ENCODE measurements at regions not wholly inside any gene's neighbourhood (a gene's known extent, or its start where the extent isn't known, plus 50 kb on each side); places are given as distances from the start of the nearest gene placed in this dataset.

- no peak for TF ChIP-seq JUND (IDR thresholded peaks at IDR 0.05; ENCODE audit: low read depth)
- peak in 1 of 2 experiments; percentile 5 for DNase-seq (ENCODE audit: low read depth in 1 of 2, low spot score in 1 of 2)
Measured at GRCh38 chr2:78546843-78547242, 478.7 kb upstream of the REG3G start.

DNA sequence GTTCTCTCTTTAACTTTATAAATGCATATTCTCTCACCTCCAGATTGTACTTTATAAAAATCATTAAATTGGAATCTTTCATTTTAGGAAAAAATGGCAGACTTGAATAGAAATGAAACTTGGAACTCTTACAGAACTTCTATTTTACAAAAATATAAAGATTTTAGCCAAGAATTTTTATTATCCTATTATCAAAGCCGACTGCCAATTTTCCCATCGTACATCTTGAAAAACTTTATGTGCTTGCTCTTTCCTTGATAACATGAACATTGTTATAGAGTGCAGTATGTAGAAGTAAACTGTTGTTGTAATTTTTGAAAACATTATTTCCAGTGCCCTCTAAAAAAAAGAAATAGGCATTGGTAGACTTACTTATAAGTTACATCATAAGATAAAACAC, 475.7 kb upstream of the REG3G start:
- no peak for TF ChIP-seq JUND (IDR thresholded peaks at IDR 0.05; ENCODE audit: low read depth)
- DNase-seq (ENCODE audit: low read depth in 1 of 2, low spot score in 1 of 2), result no peak
- in situ Hi-C loops (cut with HindIII; ENCODE audit: low pct_unique_long_range_greater_than_20kb, low sequenced_read_pairs), result no loop called here

More at GRCh38 chr2:78546843-78547242, 478.7 kb upstream of the REG3G start:
- in situ Hi-C loops (cut with HindIII; ENCODE audit: low pct_unique_long_range_greater_than_20kb, low sequenced_read_pairs), result no loop called here

DNA sequence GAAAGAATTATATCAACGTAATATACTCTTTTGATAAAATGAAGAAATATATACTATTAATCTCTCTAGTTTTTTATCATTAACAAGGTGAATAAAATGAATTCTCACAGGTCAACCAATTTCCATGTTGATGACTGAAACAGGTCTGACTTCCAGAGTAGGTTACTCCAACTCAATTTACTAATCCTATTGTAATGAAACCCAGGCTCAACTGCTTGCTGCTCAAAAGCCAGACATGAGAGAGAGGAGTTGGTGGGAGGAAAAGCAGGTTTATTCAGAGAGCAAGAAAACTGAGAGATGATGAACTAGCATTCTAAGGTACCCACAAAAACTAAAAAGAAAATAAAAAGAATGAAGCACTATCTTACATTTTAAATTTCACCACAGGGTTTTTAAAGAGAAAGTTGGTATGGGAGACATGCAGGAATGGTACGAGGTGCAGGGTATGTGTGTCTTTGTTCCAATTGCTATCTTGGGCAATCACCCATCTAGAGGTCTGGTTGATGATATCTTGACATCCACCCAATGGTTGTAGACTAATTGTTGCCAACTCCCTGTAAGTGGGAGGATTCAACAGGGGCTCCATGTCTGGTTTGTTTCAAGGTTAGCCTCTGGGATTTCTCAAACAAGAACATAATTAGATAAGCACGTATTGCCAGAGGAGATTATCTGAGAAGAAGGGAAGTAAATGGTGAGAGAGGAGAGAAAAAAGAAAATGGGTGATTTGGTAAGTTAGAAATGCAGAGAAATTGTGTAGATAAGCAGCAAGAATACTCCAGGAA, 471.4 kb upstream of the REG3G start:
- no peak for DNase-seq (ENCODE audit: low read depth in 1 of 2, low spot score in 1 of 2)
- TF ChIP-seq JUND (IDR thresholded peaks at IDR 0.05; ENCODE audit: low read depth), result no peak
- in situ Hi-C loops (cut with HindIII; ENCODE audit: low pct_unique_long_range_greater_than_20kb, low sequenced_read_pairs), result no loop called here

DNA sequence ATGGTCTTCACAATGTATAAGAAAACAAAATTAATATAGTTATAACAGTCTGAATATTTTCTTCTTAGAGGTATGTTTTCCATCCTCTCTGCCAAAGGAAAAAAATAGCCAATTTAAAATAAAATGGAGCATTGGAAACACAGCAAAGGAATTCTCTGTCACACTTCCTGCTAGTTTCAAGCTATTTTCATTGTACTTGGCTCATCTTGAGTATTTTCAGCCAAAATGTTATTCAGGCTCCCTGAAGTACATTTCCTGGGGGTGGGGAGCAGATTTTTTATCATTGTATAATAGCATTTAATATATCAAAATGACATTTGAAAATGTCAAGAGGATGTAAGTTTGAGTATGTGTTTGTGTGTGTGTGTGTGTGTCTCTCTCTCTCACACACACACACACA, 463.6 kb upstream of the REG3G start:
- in situ Hi-C loops (cut with HindIII; ENCODE audit: low pct_unique_long_range_greater_than_20kb, low sequenced_read_pairs), result no loop called here
- TF ChIP-seq JUND (IDR thresholded peaks at IDR 0.05; ENCODE audit: low read depth), result no peak
- DNase-seq (ENCODE audit: low read depth in 1 of 2, low spot score in 1 of 2), result no peak

DNA sequence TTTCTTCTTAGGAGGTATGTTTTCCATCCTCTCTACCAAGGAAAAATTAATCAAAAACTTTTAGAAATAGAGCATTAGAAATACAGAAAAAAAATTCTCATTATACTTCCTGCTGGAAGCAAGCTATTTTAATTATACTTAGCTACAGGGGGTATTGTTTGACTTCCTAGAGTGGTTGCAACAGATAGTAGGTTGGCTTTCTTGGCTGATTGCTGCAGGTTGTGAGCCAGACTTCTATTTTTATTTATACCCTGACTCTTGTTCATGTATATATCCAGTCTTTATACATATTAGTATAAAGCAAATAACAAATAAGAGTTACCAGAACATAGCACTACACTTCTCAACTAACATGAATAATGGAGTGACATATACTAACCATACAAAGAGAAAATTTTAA, 460.8 kb upstream of the REG3G start:
- in situ Hi-C loops (cut with HindIII; ENCODE audit: low pct_unique_long_range_greater_than_20kb, low sequenced_read_pairs), result no loop called here
- no peak for DNase-seq (ENCODE audit: low read depth in 1 of 2, low spot score in 1 of 2)
- TF ChIP-seq JUND (IDR thresholded peaks at IDR 0.05; ENCODE audit: low read depth), result no peak

- in situ Hi-C loops (cut with HindIII; ENCODE audit: low pct_unique_long_range_greater_than_20kb, low sequenced_read_pairs), result no loop called here
- TF ChIP-seq JUND (IDR thresholded peaks at IDR 0.05; ENCODE audit: low read depth), result no peak
Measured at GRCh38 chr2:78568782-78569373, 456.6 kb upstream of the REG3G start.

DNA sequence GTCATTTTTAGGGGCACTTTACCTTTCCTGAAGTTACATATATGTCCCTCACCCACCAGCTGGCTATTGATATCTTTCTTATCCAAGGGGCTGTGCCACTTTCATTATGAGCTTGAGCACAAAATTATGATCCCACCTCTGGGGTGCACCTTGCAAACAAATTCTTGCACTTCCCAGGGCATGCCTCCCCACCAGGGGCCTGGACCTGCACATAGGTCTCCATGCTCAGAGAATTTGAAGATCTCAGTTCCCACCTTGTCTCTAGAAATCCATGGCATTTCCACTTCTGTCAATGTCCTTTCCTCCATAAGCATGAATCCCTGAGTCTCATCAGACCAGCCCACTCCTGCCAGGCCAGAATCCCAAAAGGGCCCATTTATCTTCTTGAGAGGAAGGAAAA, 449.1 kb upstream of the REG3G start:
- in situ Hi-C loops (cut with HindIII; ENCODE audit: low pct_unique_long_range_greater_than_20kb, low sequenced_read_pairs), result no loop called here
- no peak for DNase-seq (ENCODE audit: low read depth in 1 of 2, low spot score in 1 of 2)
- no peak for TF ChIP-seq JUND (IDR thresholded peaks at IDR 0.05; ENCODE audit: low read depth)

More at GRCh38 chr2:78568782-78569373, 456.6 kb upstream of the REG3G start:
- no peak for DNase-seq (ENCODE audit: low read depth in 1 of 2, low spot score in 1 of 2)

GRCh38 chr2:78585871-78586270, 439.6 kb upstream of the REG3G start:
- no peak for TF ChIP-seq JUND (IDR thresholded peaks at IDR 0.05; ENCODE audit: low read depth)
- in situ Hi-C loops (cut with HindIII; ENCODE audit: low pct_unique_long_range_greater_than_20kb, low sequenced_read_pairs), result no loop called here

DNA sequence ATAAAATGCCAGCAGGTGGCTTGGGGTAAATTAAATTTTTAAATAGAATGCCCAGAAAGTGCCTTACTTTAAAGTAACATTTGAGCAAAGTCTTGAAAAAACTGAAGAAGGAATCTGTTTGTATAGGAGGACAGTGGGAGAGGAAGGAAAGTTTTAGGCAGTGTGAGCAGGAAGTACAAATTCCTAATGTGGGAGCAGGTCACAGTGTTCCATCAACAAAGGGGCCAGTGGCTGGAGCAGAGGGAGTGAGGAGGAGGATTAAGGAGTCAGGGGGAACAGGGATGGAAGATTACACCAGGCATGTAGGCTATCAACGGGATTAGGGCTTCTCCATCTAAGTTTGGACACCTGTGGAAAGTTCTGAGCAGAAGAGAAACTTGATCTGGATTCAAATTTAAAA, 439.2 kb upstream of the REG3G start:
- TF ChIP-seq JUND (IDR thresholded peaks at IDR 0.05; ENCODE audit: low read depth), result no peak
- no peak for DNase-seq (ENCODE audit: low read depth in 1 of 2, low spot score in 1 of 2)
- in situ Hi-C loops (cut with HindIII; ENCODE audit: low pct_unique_long_range_greater_than_20kb, low sequenced_read_pairs), result no loop called here

More at GRCh38 chr2:78585871-78586270, 439.6 kb upstream of the REG3G start:
- DNase-seq (ENCODE audit: low read depth in 1 of 2, low spot score in 1 of 2), result no peak

- no peak for TF ChIP-seq JUND (IDR thresholded peaks at IDR 0.05; ENCODE audit: low read depth)
- no peak for DNase-seq (ENCODE audit: low read depth in 1 of 2, low spot score in 1 of 2)
- in situ Hi-C loops (cut with HindIII; ENCODE audit: low pct_unique_long_range_greater_than_20kb, low sequenced_read_pairs), result no loop called here
Measured at GRCh38 chr2:78589871-78590270, 435.6 kb upstream of the REG3G start.

DNA sequence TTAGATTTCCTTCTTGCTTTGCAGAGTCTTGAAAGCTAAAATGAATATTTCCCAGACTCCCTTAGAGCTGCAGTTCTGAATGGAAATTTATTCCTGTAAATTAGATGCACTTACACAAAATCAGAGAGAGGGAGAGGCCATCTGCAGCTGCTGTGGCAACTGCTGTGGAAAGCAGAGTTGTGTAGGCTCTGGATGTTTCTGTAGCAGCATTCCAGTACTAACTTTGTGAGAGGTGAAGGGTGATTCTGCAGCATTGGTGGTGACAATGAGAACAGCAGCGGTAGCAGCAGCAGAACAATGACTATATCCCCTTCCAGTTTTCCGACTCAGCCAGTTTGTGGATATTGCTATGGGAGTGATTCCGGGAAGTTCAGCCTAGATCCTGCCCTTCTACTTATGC, 433.0 kb upstream of the REG3G start:
- in situ Hi-C loops (cut with HindIII; ENCODE audit: low pct_unique_long_range_greater_than_20kb, low sequenced_read_pairs), result no loop called here
- DNase-seq (ENCODE audit: low read depth in 1 of 2, low spot score in 1 of 2), result no peak
- TF ChIP-seq JUND (IDR thresholded peaks at IDR 0.05; ENCODE audit: low read depth), result no peak

GRCh38 chr2:78601113-78601512, 424.4 kb upstream of the REG3G start:
- no peak for TF ChIP-seq JUND (IDR thresholded peaks at IDR 0.05; ENCODE audit: low read depth)
- in situ Hi-C loops (cut with HindIII; ENCODE audit: low pct_unique_long_range_greater_than_20kb, low sequenced_read_pairs), result no loop called here
- no peak for DNase-seq (ENCODE audit: low read depth in 1 of 2, low spot score in 1 of 2)

- TF ChIP-seq JUND (IDR thresholded peaks at IDR 0.05; ENCODE audit: low read depth), result no peak
- in situ Hi-C loops (cut with HindIII; ENCODE audit: low pct_unique_long_range_greater_than_20kb, low sequenced_read_pairs), result no loop called here
- no peak for DNase-seq (ENCODE audit: low read depth in 1 of 2, low spot score in 1 of 2)
Measured at GRCh38 chr2:78602862-78603261, 422.6 kb upstream of the REG3G start.
